MM.1S (cell line): ENCODE measurements at regions not wholly inside any gene's neighbourhood (a gene's known extent, or its start where the extent isn't known, plus 50 kb on each side); places are given as distances from the start of the nearest gene placed in this dataset.

ENCODE experiments used
- CTCF ChIP-seq: fragments of 300-600 bp; sonication (generic); IDR thresholded peaks from 2 replicates; pipeline ENCODE4 v1.5.1; 2016; ENCODE audit warnings: antibody characterized with exemption, low read length, mixed read lengths
- EZH2phosphoT487 ChIP-seq: fragments of 300-600 bp; sonication (generic); IDR thresholded peaks from 2 replicates; pipeline ENCODE4 v1.6.1; 2018; ENCODE audit warnings: antibody characterized with exemption, low read length

DNA sequence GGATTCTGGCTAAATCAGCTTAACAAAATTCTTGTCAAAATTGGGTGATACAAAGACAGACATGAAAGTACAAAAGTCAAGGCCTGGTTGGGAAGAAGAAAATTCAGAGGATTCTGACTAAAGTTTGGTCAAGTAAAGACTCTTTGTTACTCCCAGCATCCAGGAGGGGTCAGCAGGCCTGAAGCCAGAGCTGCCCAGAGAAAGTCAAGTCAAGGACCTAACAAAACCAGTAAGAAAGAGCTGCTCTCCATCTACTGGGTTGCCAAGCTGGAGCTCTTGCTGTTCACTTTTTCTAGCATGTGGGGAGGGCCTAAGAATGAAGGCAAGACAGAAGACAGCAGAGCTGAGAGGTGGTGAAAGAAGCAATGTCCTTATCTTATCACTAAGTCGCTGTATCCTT, 143.3 kb downstream of the C1D start:
- TF ChIP-seq EZH2phosphoT487 = no peak
- TF ChIP-seq CTCF = no peak
